ENCODE measurements at regions not wholly inside any gene's neighbourhood (a gene's known extent, or its start where the extent isn't known, plus 50 kb on each side); places are given as distances from the start of the nearest gene placed in this dataset.
"Not testable (repeated sequence)": the region's sequence is repeated elsewhere in the genome, so short reads cannot be mapped to it uniquely, and the experiment has no call there.

GRCh38 chr5:88085462-88085861 lies 183.2 kb downstream of the TMEM161B start:
- ChIA-PET CTCF (no interaction called here), POLR2A (ENCODE audit: low non-redundant PET) (no interaction called here)
- no peak overlapping the region for H3K27ac ChIP-seq
- DNase-seq (ENCODE audit: low spot score), result no peak
- no peak for TF ChIP-seq CTCF (conservative IDR thresholded peaks at IDR 0.05; ENCODE audit: low read depth)

- TF ChIP-seq CTCF (conservative IDR thresholded peaks at IDR 0.05; ENCODE audit: low read depth), result no peak
- H3K27ac ChIP-seq, result no peak overlapping the region
- DNase-seq (ENCODE audit: low spot score), result no peak
- POLR2A ChIA-PET (ENCODE audit: low non-redundant PET), result no interaction called here
- CTCF ChIA-PET, result no interaction called here
Measured at GRCh38 chr5:88081877-88082276, 186.8 kb downstream of the TMEM161B start.

- DNase-seq (ENCODE audit: low spot score), result no peak
- TF ChIP-seq CTCF (conservative IDR thresholded peaks at IDR 0.05; ENCODE audit: low read depth), result no peak
- CTCF ChIA-PET, result no interaction called here
- POLR2A ChIA-PET (ENCODE audit: low non-redundant PET), result no interaction called here
- H3K27ac ChIP-seq, result no peak overlapping the region
Measured at GRCh38 chr5:88063813-88064212, 204.8 kb downstream of the TMEM161B start.

- DNase-seq (ENCODE audit: low spot score), result no peak
- ChIA-PET CTCF (no interaction called here), POLR2A (ENCODE audit: low non-redundant PET) (no interaction called here)
- no peak overlapping the region for H3K27ac ChIP-seq
- TF ChIP-seq CTCF (conservative IDR thresholded peaks at IDR 0.05; ENCODE audit: low read depth), result no peak
Measured at GRCh38 chr5:88060194-88060593, 208.5 kb downstream of the TMEM161B start.

GRCh38 chr5:88058625-88059024 lies 210.0 kb downstream of the TMEM161B start:
- POLR2A ChIA-PET (ENCODE audit: low non-redundant PET), result no interaction called here

GRCh38 chr5:88052468-88052867 lies 216.2 kb downstream of the TMEM161B start:
- DNase-seq (ENCODE audit: low spot score); CTCF ChIA-PET; H3K27ac ChIP-seq; POLR2A ChIA-PET (ENCODE audit: low non-redundant PET): not testable (repeated sequence)

More at GRCh38 chr5:88058625-88059024, 210.0 kb downstream of the TMEM161B start:
- CTCF ChIA-PET, result interaction anchor here (0.7 kb wide), 1 partner anchor 414 kb away, joined by 3 read pairs; no protein-coding TSS in a partner anchor
- DNase-seq (ENCODE audit: low spot score), result no peak
- no peak overlapping the region for H3K27ac ChIP-seq
- TF ChIP-seq CTCF (conservative IDR thresholded peaks at IDR 0.05; ENCODE audit: low read depth), result no peak

GRCh38 chr5:88051148-88051547 lies 217.5 kb downstream of the TMEM161B start:
- no peak overlapping the region for H3K27ac ChIP-seq
- ChIA-PET CTCF (no interaction called here), POLR2A (ENCODE audit: low non-redundant PET) (no interaction called here)
- DNase-seq (ENCODE audit: low spot score), result no peak
- no peak for TF ChIP-seq CTCF (conservative IDR thresholded peaks at IDR 0.05; ENCODE audit: low read depth)
